Esophagus muscularis mucosa (tissue), 4 donors: ENCODE measurements at regions not wholly inside any gene's neighbourhood (a gene's known extent, or its start where the extent isn't known, plus 50 kb on each side); places are given as distances from the start of the nearest gene placed in this dataset.

Source experiments
- EP300 ChIP-seq: sonication (generic); formaldehyde crosslinking; IDR thresholded peaks from one replicate; pipeline ENCODE4 v1.6.1; 2017; ENCODE audit warnings: antibody characterized with exemption
- POLR2A ChIP-seq: fragments of 450-650 bp; IDR thresholded peaks from one replicate; pipeline ENCODE4 v1.6.1; 2017; ENCODE audit warnings: antibody characterized with exemption, moderate library complexity, mild to moderate bottlenecking, low read depth
- TF ChIP-seq, protein P1 (sequence below), 3 experiments: fragments of 200-600 bp in 2 of 3; fragments of 450-650 bp in 1 of 3; sonication (generic) in 2 of 3; IDR thresholded peaks; one replicate each; pipeline ENCODE4 v1.5.1; 2017 to 2019; ENCODE audit warnings: antibody characterized with exemption in 3 of 3, mild to moderate bottlenecking in 2 of 3, moderate library complexity in 1 of 3

DNA sequence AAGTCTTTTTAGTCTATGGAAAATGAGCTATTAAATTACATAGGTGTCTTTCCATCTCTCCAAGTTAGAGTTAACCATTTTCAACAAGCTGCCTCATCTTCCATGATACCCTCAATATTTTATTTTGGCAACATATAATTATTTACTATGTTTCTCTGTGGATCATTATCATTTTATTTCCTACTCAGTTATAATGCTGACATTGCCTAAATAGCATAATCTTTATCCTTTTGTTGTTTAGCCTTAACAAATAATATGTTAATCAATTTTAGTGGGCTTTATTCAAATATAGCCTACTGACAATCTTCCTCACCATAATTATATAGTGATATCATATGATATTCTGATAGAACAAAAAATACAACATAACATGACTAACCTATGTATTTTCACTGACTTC, 1044.8 kb upstream of the FOXG1 start:
- TF ChIP-seq, protein P1, sequence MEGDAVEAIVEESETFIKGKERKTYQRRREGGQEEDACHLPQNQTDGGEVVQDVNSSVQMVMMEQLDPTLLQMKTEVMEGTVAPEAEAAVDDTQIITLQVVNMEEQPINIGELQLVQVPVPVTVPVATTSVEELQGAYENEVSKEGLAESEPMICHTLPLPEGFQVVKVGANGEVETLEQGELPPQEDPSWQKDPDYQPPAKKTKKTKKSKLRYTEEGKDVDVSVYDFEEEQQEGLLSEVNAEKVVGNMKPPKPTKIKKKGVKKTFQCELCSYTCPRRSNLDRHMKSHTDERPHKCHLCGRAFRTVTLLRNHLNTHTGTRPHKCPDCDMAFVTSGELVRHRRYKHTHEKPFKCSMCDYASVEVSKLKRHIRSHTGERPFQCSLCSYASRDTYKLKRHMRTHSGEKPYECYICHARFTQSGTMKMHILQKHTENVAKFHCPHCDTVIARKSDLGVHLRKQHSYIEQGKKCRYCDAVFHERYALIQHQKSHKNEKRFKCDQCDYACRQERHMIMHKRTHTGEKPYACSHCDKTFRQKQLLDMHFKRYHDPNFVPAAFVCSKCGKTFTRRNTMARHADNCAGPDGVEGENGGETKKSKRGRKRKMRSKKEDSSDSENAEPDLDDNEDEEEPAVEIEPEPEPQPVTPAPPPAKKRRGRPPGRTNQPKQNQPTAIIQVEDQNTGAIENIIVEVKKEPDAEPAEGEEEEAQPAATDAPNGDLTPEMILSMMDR (IDR thresholded peaks at IDR 0.05), result no peak
- TF ChIP-seq EP300 (no peak), POLR2A (no peak)
